ENCODE measurements at regions not wholly inside any gene's neighbourhood (a gene's known extent, or its start where the extent isn't known, plus 50 kb on each side); places are given as distances from the start of the nearest gene placed in this dataset.

DNA sequence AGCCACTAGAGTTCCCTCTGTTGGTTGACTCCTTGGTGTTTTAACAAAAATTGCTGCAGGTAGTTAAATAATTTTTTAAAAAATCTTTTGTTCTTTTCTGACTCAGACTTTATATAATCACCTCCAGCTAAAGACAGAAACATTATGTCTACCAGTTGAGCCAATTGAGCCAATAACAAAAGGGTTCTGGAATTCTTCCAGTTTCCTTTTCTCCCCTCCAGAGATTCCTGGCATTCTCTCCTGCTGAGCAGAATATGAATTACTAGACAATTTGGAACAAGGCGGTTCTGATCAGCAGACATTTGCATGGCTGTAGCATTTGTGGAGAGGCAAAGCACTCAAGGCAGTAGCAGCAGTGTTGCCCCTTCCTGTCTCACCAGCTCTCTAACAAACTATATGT is 144.0 kb upstream of the SLC35B3 start:
- Histone ChIP-seq H3K27ac (ENCODE audit: low read length) (no peak overlapping the region), H3K4me1 (ENCODE audit: insufficient read depth, low read length) (no peaks in the 10 kb centered on the region), H3K4me3 (ENCODE audit: low read length) (no peak overlapping the region), H3K9ac (ENCODE audit: low read depth, low read length) (no peak overlapping the region), H3K36me3 (ENCODE audit: insufficient read depth, low read depth, low read length) (no peaks in the 10 kb centered on the region), H3K9me3 (ENCODE audit: insufficient read depth, low read depth, low read length) (no peaks in the 10 kb centered on the region), H3K27me3 (ENCODE audit: insufficient read depth, low read length) (no peaks in the 10 kb centered on the region)

DNA sequence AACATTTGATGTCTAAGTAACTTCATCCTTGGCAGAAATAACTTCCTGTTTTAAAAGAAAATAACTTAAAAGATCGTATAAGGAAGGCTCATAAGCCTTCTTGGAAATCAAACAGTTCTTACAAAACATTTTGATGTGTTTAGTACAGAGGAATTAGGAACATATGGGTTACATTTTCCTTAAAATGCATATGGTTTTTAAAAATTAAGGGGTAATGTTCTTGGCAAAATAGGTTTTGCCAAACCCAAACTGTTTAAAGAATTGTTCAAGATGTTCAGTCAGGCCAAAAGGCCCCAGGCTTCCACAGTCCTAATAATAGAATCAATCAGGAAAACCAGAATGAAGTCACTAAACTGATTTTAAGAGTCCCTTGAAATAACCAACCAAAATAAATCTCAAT is 142.7 kb upstream of the SLC35B3 start:
- no peak overlapping the region for H3K9ac ChIP-seq (ENCODE audit: low read depth, low read length)
- no peaks in the 10 kb centered on the region for H3K9me3 ChIP-seq (ENCODE audit: insufficient read depth, low read depth, low read length)
- H3K4me1 ChIP-seq (ENCODE audit: insufficient read depth, low read length): no peaks in the 10 kb centered on the region
- H3K36me3 ChIP-seq (ENCODE audit: insufficient read depth, low read depth, low read length): no peaks in the 10 kb centered on the region
- no peaks in the 10 kb centered on the region for H3K27me3 ChIP-seq (ENCODE audit: insufficient read depth, low read length)
- H3K4me3 ChIP-seq (ENCODE audit: low read length): no peak overlapping the region
- no peak overlapping the region for H3K27ac ChIP-seq (ENCODE audit: low read length)

DNA sequence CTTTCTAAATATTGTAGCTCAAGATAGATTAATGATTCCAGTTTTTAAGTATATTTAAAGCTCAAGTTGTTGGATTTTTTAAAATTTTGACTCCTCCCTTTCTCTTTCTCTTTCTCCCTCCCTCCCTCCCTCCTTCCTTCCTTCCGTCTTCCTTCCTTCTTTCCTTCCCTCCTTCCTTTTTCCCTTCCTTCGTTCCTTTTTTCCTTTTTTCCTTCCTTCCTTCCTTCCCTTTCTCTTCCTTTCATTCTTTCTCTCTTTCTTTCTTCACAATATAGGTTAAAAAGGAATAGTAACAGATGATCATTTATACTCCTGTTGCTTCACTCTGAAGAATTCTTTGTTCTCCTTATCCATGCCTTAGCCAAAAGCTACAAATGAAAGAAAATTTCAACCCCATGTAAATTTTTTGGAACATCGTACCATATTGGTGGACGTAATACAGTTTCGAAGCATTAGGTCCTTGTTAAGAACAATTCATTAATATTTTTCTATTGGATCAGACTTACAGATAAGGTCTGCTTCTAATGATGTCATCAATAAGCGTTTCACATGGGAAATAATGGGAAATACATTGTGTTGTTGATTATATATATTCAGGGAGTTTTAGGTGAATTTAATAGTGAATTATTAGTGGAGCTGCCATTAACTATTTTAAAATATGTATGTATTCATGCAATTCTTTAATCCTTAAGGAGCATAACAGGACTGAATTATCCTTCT is 139.6 kb upstream of the SLC35B3 start:
- Histone ChIP-seq H3K4me1 (ENCODE audit: insufficient read depth, low read length) (no peaks in the 10 kb centered on the region), H3K4me3 (ENCODE audit: low read length) (no peak overlapping the region), H3K9me3 (ENCODE audit: insufficient read depth, low read depth, low read length) (no peaks in the 10 kb centered on the region), H3K36me3 (ENCODE audit: insufficient read depth, low read depth, low read length) (no peaks in the 10 kb centered on the region), H3K27ac (ENCODE audit: low read length) (no peak overlapping the region), H3K9ac (ENCODE audit: low read depth, low read length) (no peak overlapping the region), H3K27me3 (ENCODE audit: insufficient read depth, low read length) (no peaks in the 10 kb centered on the region)

DNA sequence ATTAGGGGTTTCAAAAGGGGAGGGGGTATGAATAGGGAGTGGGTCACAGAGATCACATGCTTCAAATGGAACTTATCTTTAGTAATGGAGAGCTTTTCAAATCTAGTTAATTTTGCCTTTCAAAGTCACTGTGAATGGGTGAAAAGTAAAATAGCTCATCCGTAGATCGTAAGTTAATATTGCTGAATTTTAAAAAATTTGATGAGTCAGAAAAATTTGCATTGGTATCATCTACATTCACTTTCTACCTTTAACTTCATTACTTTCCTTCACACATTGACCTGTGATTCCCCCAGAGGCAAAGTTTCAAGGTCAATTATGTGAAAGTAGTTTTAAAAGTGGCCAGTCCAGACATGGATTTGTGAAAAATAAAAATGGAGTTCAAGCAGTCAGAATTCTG is 139.0 kb upstream of the SLC35B3 start:
- Histone ChIP-seq H3K36me3 (ENCODE audit: insufficient read depth, low read depth, low read length) (no peaks in the 10 kb centered on the region), H3K27ac (ENCODE audit: low read length) (no peak overlapping the region), H3K27me3 (ENCODE audit: insufficient read depth, low read length) (no peaks in the 10 kb centered on the region), H3K9ac (ENCODE audit: low read depth, low read length) (no peak overlapping the region), H3K4me3 (ENCODE audit: low read length) (no peak overlapping the region), H3K4me1 (ENCODE audit: insufficient read depth, low read length) (no peaks in the 10 kb centered on the region), H3K9me3 (ENCODE audit: insufficient read depth, low read depth, low read length) (no peaks in the 10 kb centered on the region)

DNA sequence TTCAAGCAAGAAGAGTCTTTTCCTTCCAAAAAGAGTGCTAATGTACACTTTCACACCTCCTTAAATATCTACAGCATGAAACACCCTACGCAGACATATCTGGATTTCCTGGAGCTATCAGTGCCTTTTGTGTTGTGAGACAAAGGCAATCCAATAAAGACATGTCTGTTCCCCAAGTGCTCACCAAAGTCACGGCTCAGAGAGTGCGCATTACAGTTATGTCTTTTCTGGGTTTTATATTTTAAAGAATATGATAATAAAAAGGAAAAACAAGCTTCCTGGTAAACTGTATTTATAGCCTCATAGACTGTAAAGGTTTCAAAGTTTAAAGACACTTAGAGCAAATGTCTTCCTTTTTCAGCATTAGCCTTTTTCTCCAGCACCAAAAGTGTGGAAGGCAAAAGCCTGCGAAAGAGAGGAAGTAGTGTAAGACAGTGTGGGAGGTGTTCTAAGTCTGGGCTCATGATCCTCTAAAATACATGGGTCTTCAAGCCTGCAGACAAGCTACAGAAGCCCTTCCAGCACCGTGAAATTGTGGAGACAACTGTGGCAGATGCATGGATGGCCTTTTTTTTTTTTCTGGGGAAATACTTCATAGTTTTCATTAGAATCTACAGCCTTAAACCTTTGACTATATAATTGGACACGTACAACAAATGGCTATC is 135.0 kb upstream of the SLC35B3 start:
- no peaks in the 10 kb centered on the region for H3K27me3 ChIP-seq (ENCODE audit: insufficient read depth, low read length)
- H3K9ac ChIP-seq (ENCODE audit: low read depth, low read length): no peak overlapping the region
- no peaks in the 10 kb centered on the region for H3K36me3 ChIP-seq (ENCODE audit: insufficient read depth, low read depth, low read length)
- no peak overlapping the region for H3K27ac ChIP-seq (ENCODE audit: low read length)
- no peaks in the 10 kb centered on the region for H3K4me1 ChIP-seq (ENCODE audit: insufficient read depth, low read length)
- H3K4me3 ChIP-seq (ENCODE audit: low read length): no peak overlapping the region
- no peaks in the 10 kb centered on the region for H3K9me3 ChIP-seq (ENCODE audit: insufficient read depth, low read depth, low read length)

DNA sequence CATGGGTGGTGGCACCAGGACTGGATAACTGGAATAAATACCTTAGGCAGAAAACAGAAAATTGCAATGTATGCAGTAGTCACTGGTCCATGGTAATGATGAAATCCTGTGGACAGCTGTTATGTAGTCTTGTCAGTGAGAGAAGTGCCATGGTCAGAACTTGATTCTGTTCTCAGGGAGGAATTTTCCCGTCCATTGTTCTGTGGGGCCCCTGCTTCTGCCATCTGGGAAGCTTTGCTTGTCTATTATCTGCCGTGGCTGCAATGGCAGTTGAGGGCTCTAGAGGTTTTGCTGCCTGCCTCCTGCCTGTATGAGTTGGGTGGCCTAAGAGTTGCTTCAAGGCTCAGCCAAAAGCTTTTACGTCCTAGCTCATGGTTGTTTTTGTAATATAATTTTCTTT is 126.8 kb upstream of the SLC35B3 start:
- H3K4me1 ChIP-seq (ENCODE audit: insufficient read depth, low read length): no peaks in the 10 kb centered on the region
- no peaks in the 10 kb centered on the region for H3K27me3 ChIP-seq (ENCODE audit: insufficient read depth, low read length)
- H3K9me3 ChIP-seq (ENCODE audit: insufficient read depth, low read depth, low read length): no peaks in the 10 kb centered on the region
- no peak overlapping the region for H3K27ac ChIP-seq (ENCODE audit: low read length)
- no peaks in the 10 kb centered on the region for H3K36me3 ChIP-seq (ENCODE audit: insufficient read depth, low read depth, low read length)
- H3K4me3 ChIP-seq (ENCODE audit: low read length): no peak overlapping the region
- H3K9ac ChIP-seq (ENCODE audit: low read depth, low read length): no peak overlapping the region

DNA sequence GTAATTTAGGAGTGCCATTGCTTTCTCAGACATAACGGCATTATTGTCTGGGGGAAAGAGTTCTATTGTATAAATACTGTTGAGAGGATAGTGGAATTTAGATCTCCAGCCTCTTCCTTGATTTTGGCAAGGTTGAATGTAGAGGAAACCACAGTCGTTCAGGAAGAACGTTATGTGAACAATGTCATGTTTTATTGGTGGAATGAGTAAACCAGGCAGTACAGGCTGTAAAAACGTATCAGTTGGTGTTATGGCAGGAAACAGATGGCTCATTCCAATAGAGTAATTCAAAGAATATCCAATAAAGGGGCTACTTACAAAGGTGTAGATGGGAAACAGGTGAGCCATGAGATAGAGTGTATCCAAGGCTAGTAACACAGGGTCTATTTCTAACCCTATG is 123.6 kb upstream of the SLC35B3 start:
- no peaks in the 10 kb centered on the region for H3K9me3 ChIP-seq (ENCODE audit: insufficient read depth, low read depth, low read length)
- H3K9ac ChIP-seq (ENCODE audit: low read depth, low read length): no peak overlapping the region
- no peaks in the 10 kb centered on the region for H3K36me3 ChIP-seq (ENCODE audit: insufficient read depth, low read depth, low read length)
- H3K27me3 ChIP-seq (ENCODE audit: insufficient read depth, low read length): no peaks in the 10 kb centered on the region
- H3K27ac ChIP-seq (ENCODE audit: low read length): no peak overlapping the region
- no peaks in the 10 kb centered on the region for H3K4me1 ChIP-seq (ENCODE audit: insufficient read depth, low read length)
- H3K4me3 ChIP-seq (ENCODE audit: low read length): no peak overlapping the region

DNA sequence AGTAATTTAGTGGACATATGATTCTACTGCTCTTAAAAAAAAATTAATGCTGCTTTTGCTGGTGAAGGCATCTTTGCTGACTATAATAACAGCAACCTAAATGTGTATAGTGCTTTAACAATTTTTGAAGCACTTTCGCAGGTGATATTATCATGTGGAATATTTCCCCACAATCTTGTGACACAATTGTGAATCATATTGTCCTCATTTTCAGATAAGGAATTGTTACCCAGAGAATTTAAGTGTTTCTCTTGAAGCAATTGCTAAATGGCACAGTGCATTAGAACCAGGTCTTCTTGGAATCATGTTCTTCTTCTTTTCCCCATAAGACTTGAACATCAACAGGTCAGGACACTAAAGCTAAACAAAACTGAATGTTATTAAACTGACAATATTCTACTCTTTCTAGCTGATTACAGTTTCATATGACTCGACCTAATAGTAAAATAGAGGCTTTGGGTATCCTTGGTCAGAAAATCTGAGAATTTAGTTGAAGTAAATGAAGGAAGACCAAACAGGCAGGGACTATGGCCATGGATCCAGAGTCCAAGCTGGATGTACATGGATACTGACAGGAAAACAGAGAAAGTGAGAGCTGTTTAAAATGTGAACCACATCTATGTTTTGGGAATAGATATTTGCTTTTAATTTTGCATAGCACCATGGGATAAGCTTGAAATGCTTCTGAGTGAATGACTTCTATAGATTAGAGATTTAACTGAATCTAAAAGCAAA is 121.8 kb upstream of the SLC35B3 start:
- Histone ChIP-seq H3K36me3 (ENCODE audit: insufficient read depth, low read depth, low read length) (no peaks in the 10 kb centered on the region), H3K27me3 (ENCODE audit: insufficient read depth, low read length) (no peaks in the 10 kb centered on the region), H3K9ac (ENCODE audit: low read depth, low read length) (no peak overlapping the region), H3K4me3 (ENCODE audit: low read length) (no peak overlapping the region), H3K9me3 (ENCODE audit: insufficient read depth, low read depth, low read length) (no peaks in the 10 kb centered on the region), H3K27ac (ENCODE audit: low read length) (no peak overlapping the region), H3K4me1 (ENCODE audit: insufficient read depth, low read length) (no peaks in the 10 kb centered on the region)

DNA sequence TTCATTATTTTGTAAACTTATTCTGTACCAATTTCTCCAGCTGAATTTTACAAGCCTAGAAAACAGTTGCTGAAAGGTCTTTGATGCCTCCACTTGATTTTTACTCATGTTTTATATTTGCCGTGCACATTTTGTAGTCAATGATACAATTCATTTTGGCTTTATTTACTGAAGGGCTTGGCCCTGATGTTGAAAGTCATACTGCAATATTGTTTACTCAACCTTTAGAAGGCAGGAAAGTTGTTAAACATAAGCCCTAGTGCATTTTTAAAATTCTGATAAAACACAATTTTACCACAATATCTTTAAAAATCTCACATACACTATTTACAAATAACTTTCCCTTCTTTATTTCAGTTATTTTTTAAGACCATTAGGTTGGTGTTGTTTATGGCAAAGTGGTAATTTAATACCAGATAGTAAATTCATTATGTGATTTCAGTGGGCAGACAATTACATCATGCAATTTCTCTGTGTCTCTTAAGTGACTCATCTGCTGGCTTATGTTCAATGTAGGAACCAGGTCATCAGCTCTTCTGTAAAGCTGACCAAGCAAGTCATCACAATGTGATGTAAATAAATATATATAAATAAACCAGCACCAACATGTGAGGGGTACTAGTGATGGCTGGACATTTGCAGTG is 121.1 kb upstream of the SLC35B3 start:
- no peak overlapping the region for H3K27ac ChIP-seq (ENCODE audit: low read length)
- H3K4me3 ChIP-seq (ENCODE audit: low read length): no peak overlapping the region
- no peaks in the 10 kb centered on the region for H3K4me1 ChIP-seq (ENCODE audit: insufficient read depth, low read length)
- no peak overlapping the region for H3K9ac ChIP-seq (ENCODE audit: low read depth, low read length)
- no peaks in the 10 kb centered on the region for H3K27me3 ChIP-seq (ENCODE audit: insufficient read depth, low read length)
- no peaks in the 10 kb centered on the region for H3K36me3 ChIP-seq (ENCODE audit: insufficient read depth, low read depth, low read length)
- H3K9me3 ChIP-seq (ENCODE audit: insufficient read depth, low read depth, low read length): no peaks in the 10 kb centered on the region

DNA sequence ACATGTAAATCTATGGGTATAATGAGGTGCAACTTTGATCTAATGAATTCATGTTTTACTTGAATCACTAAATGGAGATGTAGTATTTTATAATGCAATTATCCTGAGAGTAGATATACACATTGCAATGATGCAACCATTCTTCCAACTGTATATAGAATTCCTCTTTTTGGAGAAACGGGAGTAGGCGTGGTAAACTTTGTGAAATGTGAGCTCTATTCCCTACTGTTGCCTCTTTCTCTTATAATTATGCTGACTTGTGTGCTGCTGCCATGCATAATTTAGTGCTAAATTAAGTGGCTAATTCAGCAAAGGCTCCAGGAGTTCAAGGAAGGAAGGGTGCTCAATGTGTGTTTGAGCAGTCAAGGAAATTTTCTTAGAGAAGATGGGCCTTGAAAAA is 116.6 kb upstream of the SLC35B3 start:
- Histone ChIP-seq H3K36me3 (ENCODE audit: insufficient read depth, low read depth, low read length) (no peaks in the 10 kb centered on the region), H3K4me1 (ENCODE audit: insufficient read depth, low read length) (no peaks in the 10 kb centered on the region), H3K27me3 (ENCODE audit: insufficient read depth, low read length) (no peaks in the 10 kb centered on the region), H3K9me3 (ENCODE audit: insufficient read depth, low read depth, low read length) (no peaks in the 10 kb centered on the region), H3K9ac (ENCODE audit: low read depth, low read length) (no peak overlapping the region), H3K27ac (ENCODE audit: low read length) (no peak overlapping the region), H3K4me3 (ENCODE audit: low read length) (no peak overlapping the region)

DNA sequence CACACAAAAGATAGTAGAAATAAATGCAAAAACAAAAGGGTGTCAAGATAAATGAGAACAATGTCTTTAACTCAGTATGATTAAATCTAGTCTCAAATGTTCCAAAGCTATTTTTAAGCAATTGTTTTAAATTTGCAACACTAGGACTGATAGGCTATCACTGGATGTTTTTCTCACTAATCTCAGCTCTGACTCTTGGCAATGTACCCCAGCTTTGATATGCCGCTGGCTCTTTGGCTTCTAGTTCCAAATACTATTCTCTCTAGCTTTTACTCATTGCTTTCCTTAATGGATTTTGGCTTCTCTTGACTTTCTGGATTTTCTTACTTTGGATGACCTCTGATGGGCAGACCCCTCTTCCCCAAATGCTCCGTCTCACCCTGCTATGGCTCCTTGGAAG is 116.0 kb upstream of the SLC35B3 start:
- no peak overlapping the region for H3K27ac ChIP-seq (ENCODE audit: low read length)
- H3K27me3 ChIP-seq (ENCODE audit: insufficient read depth, low read length): no peaks in the 10 kb centered on the region
- no peaks in the 10 kb centered on the region for H3K4me1 ChIP-seq (ENCODE audit: insufficient read depth, low read length)
- H3K36me3 ChIP-seq (ENCODE audit: insufficient read depth, low read depth, low read length): no peaks in the 10 kb centered on the region
- no peaks in the 10 kb centered on the region for H3K9me3 ChIP-seq (ENCODE audit: insufficient read depth, low read depth, low read length)
- no peak overlapping the region for H3K9ac ChIP-seq (ENCODE audit: low read depth, low read length)
- no peak overlapping the region for H3K4me3 ChIP-seq (ENCODE audit: low read length)
